Urinary bladder (tissue), 3 donors: ENCODE measurements at regions not wholly inside any gene's neighbourhood (a gene's known extent, or its start where the extent isn't known, plus 50 kb on each side); places are given as distances from the start of the nearest gene placed in this dataset.

Experiments
- DNase-seq: peaks from one replicate; pipeline ENCODE4 v3.0.0-alpha.2; 2015; ENCODE audit errors: extremely low spot score
- H3K27ac ChIP-seq: one replicate; pipeline ENCODE4 v1.5.1; 2013; ENCODE audit warnings: low read depth, mild to moderate bottlenecking, moderate library complexity
- H3K36me3 ChIP-seq: one replicate; pipeline ENCODE4 v1.6.1; 2013; ENCODE audit warnings: mild to moderate bottlenecking, moderate library complexity; ENCODE audit not compliant: insufficient read depth
- H3K4me1 ChIP-seq: one replicate; pipeline ENCODE4 v1.6.1; 2013; ENCODE audit warnings: mild to moderate bottlenecking, moderate library complexity; ENCODE audit not compliant: insufficient read depth
- H3K4me3 ChIP-seq: one replicate; pipeline ENCODE4 v1.5.1; 2013; ENCODE audit warnings: low read depth, low read length
- WGBS: extraction: QIAGEN DNeasy Blood & Tissue Kit; methylation state at CpG from one replicate; pipeline ENCODE4 v1.1.7; 2013; 5-methylcytosine and 5-hydroxymethylcytosine counted together
- donor health status: healthy with polysubstance abuse.
- donor health status: healthy.

GRCh38 chr2:223366566-223366965 lies 235.6 kb downstream of the SCG2 start:
- WGBS, result 76% methylated on average over 5 of the region's 5 CpGs
- Histone ChIP-seq H3K27ac (no peak overlapping the region), H3K36me3 (no peaks in the 10 kb centered on the region), H3K4me3 (no peak overlapping the region), H3K4me1 (no peaks in the 10 kb centered on the region)
- no peak for DNase-seq

GRCh38 chr2:223368481-223368880 lies 233.7 kb downstream of the SCG2 start:
- Histone ChIP-seq H3K4me1 (no peaks in the 10 kb centered on the region), H3K27ac (no peak overlapping the region), H3K36me3 (no peaks in the 10 kb centered on the region), H3K4me3 (no peak overlapping the region)
- no peak for DNase-seq
- 69% methylated on average over 2 of the region's 2 CpGs for WGBS

GRCh38 chr2:223369889-223370288 lies 232.3 kb downstream of the SCG2 start:
- 55% methylated on average over 3 of the region's 3 CpGs for WGBS
- no peak for DNase-seq
- Histone ChIP-seq H3K36me3 (no peaks in the 10 kb centered on the region), H3K4me3 (no peak overlapping the region), H3K27ac (no peak overlapping the region), H3K4me1 (no peaks in the 10 kb centered on the region)

- Histone ChIP-seq H3K27ac (no peak overlapping the region), H3K4me1 (no peaks in the 10 kb centered on the region), H3K4me3 (no peak overlapping the region), H3K36me3 (no peaks in the 10 kb centered on the region)
- DNase-seq, result no peak
- WGBS, result 95% methylated on average over 1 of the region's 1 CpG
These were observed 218.8 kb downstream of the SCG2 start for GRCh38 chr2:223383315-223383714.

- Histone ChIP-seq H3K4me1 (no peaks in the 10 kb centered on the region), H3K27ac (no peak overlapping the region), H3K36me3 (no peaks in the 10 kb centered on the region), H3K4me3 (no peak overlapping the region)
- DNase-seq, result no peak
These were observed 216.0 kb downstream of the SCG2 start for GRCh38 chr2:223386189-223386588.

- WGBS, result 90% methylated on average over 4 of the region's 4 CpGs
- Histone ChIP-seq H3K4me1 (no peaks in the 10 kb centered on the region), H3K4me3 (no peak overlapping the region), H3K27ac (no peak overlapping the region), H3K36me3 (no peaks in the 10 kb centered on the region)
- no peak for DNase-seq
These were observed 215.2 kb downstream of the SCG2 start for GRCh38 chr2:223386984-223387383.

GRCh38 chr2:223389624-223390023 lies 212.5 kb downstream of the SCG2 start:
- 93% methylated on average over 5 of the region's 5 CpGs for WGBS
- no peaks in the 10 kb centered on the region for H3K36me3 ChIP-seq
- H3K27ac ChIP-seq, result no peak overlapping the region
- no peak for DNase-seq
- no peaks in the 10 kb centered on the region for H3K4me1 ChIP-seq
- H3K4me3 ChIP-seq, result no peak overlapping the region

- H3K27ac ChIP-seq, result no peak overlapping the region
- no peaks in the 10 kb centered on the region for H3K36me3 ChIP-seq
- no peaks in the 10 kb centered on the region for H3K4me1 ChIP-seq
- DNase-seq, result no peak
- 90% methylated on average over 2 of the region's 2 CpGs for WGBS
- H3K4me3 ChIP-seq, result no peak overlapping the region
These were observed 205.2 kb downstream of the SCG2 start for GRCh38 chr2:223396993-223397392.

GRCh38 chr2:223399357-223399957 lies 202.7 kb downstream of the SCG2 start:
- Histone ChIP-seq H3K4me3 (no peak overlapping the region), H3K27ac (no peak overlapping the region), H3K4me1 (no peaks in the 10 kb centered on the region), H3K36me3 (no peaks in the 10 kb centered on the region)
- WGBS, result 69% methylated on average over 3 of the region's 3 CpGs
- DNase-seq, result no peak

GRCh38 chr2:223404616-223405015 lies 197.5 kb downstream of the SCG2 start:
- no peak overlapping the region for H3K27ac ChIP-seq
- no peak overlapping the region for H3K4me3 ChIP-seq
- DNase-seq, result no peak
- H3K36me3 ChIP-seq, result no peaks in the 10 kb centered on the region
- no peaks in the 10 kb centered on the region for H3K4me1 ChIP-seq
- WGBS, result 94% methylated on average over 1 of the region's 1 CpG

GRCh38 chr2:223414646-223415045 lies 187.5 kb downstream of the SCG2 start:
- Histone ChIP-seq H3K4me1 (no peaks in the 10 kb centered on the region), H3K4me3 (no peak overlapping the region), H3K36me3 (no peaks in the 10 kb centered on the region), H3K27ac (no peak overlapping the region)
- no peak for DNase-seq
- WGBS, result 49% methylated on average over 2 of the region's 2 CpGs

GRCh38 chr2:223415071-223415470 lies 187.1 kb downstream of the SCG2 start:
- no peak for DNase-seq
- H3K4me1 ChIP-seq, result no peaks in the 10 kb centered on the region
- WGBS, result 93% methylated on average over 1 of the region's 1 CpG
- no peak overlapping the region for H3K27ac ChIP-seq
- no peaks in the 10 kb centered on the region for H3K36me3 ChIP-seq
- H3K4me3 ChIP-seq, result no peak overlapping the region

- 57% methylated on average over 8 of the region's 8 CpGs for WGBS
- no peak overlapping the region for H3K4me3 ChIP-seq
- H3K27ac ChIP-seq, result no peak overlapping the region
- no peak for DNase-seq
- H3K4me1 ChIP-seq, result no peaks in the 10 kb centered on the region
- no peaks in the 10 kb centered on the region for H3K36me3 ChIP-seq
These were observed 185.1 kb downstream of the SCG2 start for GRCh38 chr2:223416815-223417610.

GRCh38 chr2:223418131-223418530 lies 184.0 kb downstream of the SCG2 start:
- 34% methylated on average over 6 of the region's 6 CpGs for WGBS
- H3K36me3 ChIP-seq, result no peaks in the 10 kb centered on the region
- H3K4me3 ChIP-seq, result no peak overlapping the region
- H3K4me1 ChIP-seq, result no peaks in the 10 kb centered on the region
- no peak overlapping the region for H3K27ac ChIP-seq
- no peak for DNase-seq
